ENCODE measurements at regions not wholly inside any gene's neighbourhood (a gene's known extent, or its start where the extent isn't known, plus 50 kb on each side); places are given as distances from the start of the nearest gene placed in this dataset.

GRCh38 chr11:98230678-98231077 lies 790.1 kb upstream of the CNTN5 start:
- no peak for DNase-seq (ENCODE audit: low spot score in 2 of 2)
- no peak overlapping the region for H3K27ac ChIP-seq
- H3K27me3 ChIP-seq, result no peaks in the 10 kb centered on the region
- no peak overlapping the region for H3K4me3 ChIP-seq
- intact Hi-C loops (cut with DNase I; ENCODE audit: low total_unique reads), result no loop called here
- H3K9me3 ChIP-seq, result no peaks in the 10 kb centered on the region
- H3K4me1 ChIP-seq, result no peaks in the 10 kb centered on the region
- TF ChIP-seq POLR2AphosphoS5 (IDR thresholded peaks at IDR 0.05) (no peak), POLR2A (IDR thresholded peaks at IDR 0.05) (no peak)
- H3K36me3 ChIP-seq, result no peaks in the 10 kb centered on the region

- TF ChIP-seq POLR2A (IDR thresholded peaks at IDR 0.05), result no peak
- no peak overlapping the region for H3K27ac ChIP-seq
- intact Hi-C loops (cut with DNase I; ENCODE audit: low total_unique reads), result no loop called here
Measured at GRCh38 chr11:98234698-98235097, 786.1 kb upstream of the CNTN5 start.

GRCh38 chr11:98243897-98244296 lies 776.9 kb upstream of the CNTN5 start:
- Histone ChIP-seq H3K4me1 (no peaks in the 10 kb centered on the region), H3K9me3 (peaks cover 0 to 6% of the 10 kb centered on the region in 2 donors), H3K27ac (no peak overlapping the region), H3K4me3 (no peak overlapping the region), H3K36me3 (no peaks in the 10 kb centered on the region), H3K27me3 (no peaks in the 10 kb centered on the region)
- TF ChIP-seq CTCF (IDR thresholded peaks at IDR 0.05) (no peak), POLR2AphosphoS5 (IDR thresholded peaks at IDR 0.05) (no peak), POLR2A (IDR thresholded peaks at IDR 0.05) (no peak)
- intact Hi-C loops (cut with DNase I; ENCODE audit: low total_unique reads), result no loop called here
- no peak for DNase-seq (ENCODE audit: low spot score in 2 of 2)

More at GRCh38 chr11:98234698-98235097, 786.1 kb upstream of the CNTN5 start:
- H3K27me3 ChIP-seq, result no peaks in the 10 kb centered on the region
- DNase-seq (ENCODE audit: low spot score in 2 of 2), result no peak
- no peaks in the 10 kb centered on the region for H3K4me1 ChIP-seq
- no peaks in the 10 kb centered on the region for H3K36me3 ChIP-seq
- no peak overlapping the region for H3K4me3 ChIP-seq
- no peaks in the 10 kb centered on the region for H3K9me3 ChIP-seq

- no peak for DNase-seq (ENCODE audit: low spot score in 2 of 2)
- intact Hi-C loops (cut with DNase I; ENCODE audit: low total_unique reads), result no loop called here
- H3K27me3 ChIP-seq, result no peaks in the 10 kb centered on the region
- H3K4me1 ChIP-seq, result no peaks in the 10 kb centered on the region
- H3K4me3 ChIP-seq, result no peak overlapping the region
- H3K36me3 ChIP-seq, result no peaks in the 10 kb centered on the region
- no peak overlapping the region for H3K27ac ChIP-seq
- H3K9me3 ChIP-seq, result peaks cover 0 to 7% of the 10 kb centered on the region in 2 donors
- TF ChIP-seq CTCF (IDR thresholded peaks at IDR 0.05) (no peak), POLR2A (IDR thresholded peaks at IDR 0.05) (no peak), POLR2AphosphoS5 (IDR thresholded peaks at IDR 0.05) (no peak)
Measured at GRCh38 chr11:98260983-98261382, 759.8 kb upstream of the CNTN5 start.

GRCh38 chr11:98277251-98277912 lies 743.4 kb upstream of the CNTN5 start:
- H3K9me3 ChIP-seq, result no peaks in the 10 kb centered on the region
- no peaks in the 10 kb centered on the region for H3K27me3 ChIP-seq
- no peak for DNase-seq (ENCODE audit: low spot score in 2 of 2)
- no peak overlapping the region for H3K27ac ChIP-seq
- intact Hi-C loops (cut with DNase I; ENCODE audit: low total_unique reads), result no loop called here
- H3K4me1 ChIP-seq, result no peaks in the 10 kb centered on the region
- H3K4me3 ChIP-seq, result no peak overlapping the region
- H3K36me3 ChIP-seq, result no peaks in the 10 kb centered on the region
- TF ChIP-seq CTCF (IDR thresholded peaks at IDR 0.05), result no peak
- TF ChIP-seq POLR2A (IDR thresholded peaks at IDR 0.05), result no peak
- no peak for TF ChIP-seq POLR2AphosphoS5 (IDR thresholded peaks at IDR 0.05)

- no peaks in the 10 kb centered on the region for H3K36me3 ChIP-seq
- intact Hi-C loops (cut with DNase I; ENCODE audit: low total_unique reads), result no loop called here
- no peaks in the 10 kb centered on the region for H3K27me3 ChIP-seq
- TF ChIP-seq POLR2A (IDR thresholded peaks at IDR 0.05) (no peak), POLR2AphosphoS5 (IDR thresholded peaks at IDR 0.05) (no peak)
- H3K4me3 ChIP-seq, result no peak overlapping the region
- H3K27ac ChIP-seq, result no peak overlapping the region
- no peaks in the 10 kb centered on the region for H3K4me1 ChIP-seq
- no peak for DNase-seq (ENCODE audit: low spot score in 2 of 2)
- H3K9me3 ChIP-seq, result no peaks in the 10 kb centered on the region
Measured at GRCh38 chr11:98289617-98290263, 731.0 kb upstream of the CNTN5 start.

All from breast epithelium (tissue), 4 donors.